ENCODE measurements at regions not wholly inside any gene's neighbourhood (a gene's known extent, or its start where the extent isn't known, plus 50 kb on each side); places are given as distances from the start of the nearest gene placed in this dataset.

- Histone ChIP-seq H3K79me2 (ENCODE audit: control insufficient read depth, insufficient read depth, low read length, poor library complexity) (no peaks in the 10 kb centered on the region), H3K27me3 (ENCODE audit: insufficient read depth, low read length) (no peaks in the 10 kb centered on the region), H3K4me2 (ENCODE audit: low read length) (no peak overlapping the region), H3K79me1 (ENCODE audit: low read length) (no peaks in the 10 kb centered on the region), H3K4me3 (ENCODE audit: low read depth, low read length) (no peak overlapping the region), H4K91ac (ENCODE audit: low read depth, low read length) (no peak overlapping the region), H4K8ac (ENCODE audit: low read depth, low read length) (no peak overlapping the region), H3K18ac (ENCODE audit: low read length) (no peak overlapping the region), H3K36me3 (ENCODE audit: control insufficient read depth in 1 of 2, insufficient read depth in 2 of 2, low read length in 2 of 2) (no peaks in the 10 kb centered on the region), H2BK12ac (ENCODE audit: low read length) (no peak overlapping the region), H2AFZ (ENCODE audit: insufficient read depth, low read length, poor library complexity) (no peak overlapping the region), H3K4ac (ENCODE audit: low read depth, low read length) (no peak overlapping the region), H2BK120ac (ENCODE audit: insufficient read depth, low read length, poor library complexity) (no peak overlapping the region), H3K9ac (ENCODE audit: low read length) (no peak overlapping the region), H3K27ac (ENCODE audit: low read depth, low read length) (no peak overlapping the region), H3K14ac (ENCODE audit: low read length) (no peak overlapping the region), H4K12ac (ENCODE audit: low read depth, low read length) (no peak overlapping the region), H3K23ac (ENCODE audit: low read length) (no peak overlapping the region), H2AK5ac (ENCODE audit: low read length) (no peak overlapping the region), H2BK5ac (ENCODE audit: low read depth, low read length, poor library complexity) (no peak overlapping the region), H3K9me3 (ENCODE audit: insufficient read depth, low read depth, low read length) (no peaks in the 10 kb centered on the region), H3K4me1 (ENCODE audit: control insufficient read depth in 1 of 2, insufficient read depth in 2 of 2, low read length in 2 of 2) (no peaks in the 10 kb centered on the region)
- no CpG with 5 or more reads among the region's 2 CpGs for WGBS (ENCODE audit: extremely low coverage, insufficient coverage, insufficient read length)
- no peak for DNase-seq
Observed at GRCh38 chr11:28596816-28597215, 488.6 kb downstream of the METTL15 start.

GRCh38 chr11:28592141-28592540 is 484.0 kb downstream of the METTL15 start:
- Histone ChIP-seq H3K9me3 (ENCODE audit: insufficient read depth, low read depth, low read length) (no peaks in the 10 kb centered on the region), H3K9ac (ENCODE audit: low read length) (no peak overlapping the region), H3K4me2 (ENCODE audit: low read length) (no peak overlapping the region), H2AK5ac (ENCODE audit: low read length) (no peak overlapping the region), H3K27ac (ENCODE audit: low read depth, low read length) (no peak overlapping the region), H2BK120ac (ENCODE audit: insufficient read depth, low read length, poor library complexity) (no peak overlapping the region), H3K4ac (ENCODE audit: low read depth, low read length) (no peak overlapping the region), H3K79me2 (ENCODE audit: control insufficient read depth, insufficient read depth, low read length, poor library complexity) (no peaks in the 10 kb centered on the region), H2AFZ (ENCODE audit: insufficient read depth, low read length, poor library complexity) (no peak overlapping the region), H4K91ac (ENCODE audit: low read depth, low read length) (no peak overlapping the region), H3K4me1 (ENCODE audit: control insufficient read depth in 1 of 2, insufficient read depth in 2 of 2, low read length in 2 of 2) (no peaks in the 10 kb centered on the region), H2BK12ac (ENCODE audit: low read length) (no peak overlapping the region), H3K36me3 (ENCODE audit: control insufficient read depth in 1 of 2, insufficient read depth in 2 of 2, low read length in 2 of 2) (no peaks in the 10 kb centered on the region), H4K8ac (ENCODE audit: low read depth, low read length) (no peak overlapping the region), H3K14ac (ENCODE audit: low read length) (no peak overlapping the region), H2BK5ac (ENCODE audit: low read depth, low read length, poor library complexity) (no peak overlapping the region), H4K12ac (ENCODE audit: low read depth, low read length) (no peak overlapping the region), H3K4me3 (ENCODE audit: low read depth, low read length) (no peak overlapping the region), H3K23ac (ENCODE audit: low read length) (no peak overlapping the region), H3K18ac (ENCODE audit: low read length) (no peak overlapping the region), H3K27me3 (ENCODE audit: insufficient read depth, low read length) (no peaks in the 10 kb centered on the region), H3K79me1 (ENCODE audit: low read length) (no peaks in the 10 kb centered on the region)
- DNase-seq, result peak; percentile 18 to 63

- Histone ChIP-seq H3K14ac (ENCODE audit: low read length) (no peak overlapping the region), H3K23ac (ENCODE audit: low read length) (no peak overlapping the region), H3K4me3 (ENCODE audit: low read depth, low read length) (no peak overlapping the region), H4K91ac (ENCODE audit: low read depth, low read length) (no peak overlapping the region), H3K9me3 (ENCODE audit: insufficient read depth, low read depth, low read length) (no peaks in the 10 kb centered on the region), H2BK120ac (ENCODE audit: insufficient read depth, low read length, poor library complexity) (no peak overlapping the region), H4K8ac (ENCODE audit: low read depth, low read length) (no peak overlapping the region), H2AFZ (ENCODE audit: insufficient read depth, low read length, poor library complexity) (no peak overlapping the region), H3K18ac (ENCODE audit: low read length) (no peak overlapping the region), H3K27me3 (ENCODE audit: insufficient read depth, low read length) (no peaks in the 10 kb centered on the region), H2BK12ac (ENCODE audit: low read length) (no peak overlapping the region), H3K27ac (ENCODE audit: low read depth, low read length) (no peak overlapping the region), H3K79me1 (ENCODE audit: low read length) (no peaks in the 10 kb centered on the region), H4K12ac (ENCODE audit: low read depth, low read length) (no peak overlapping the region), H2BK5ac (ENCODE audit: low read depth, low read length, poor library complexity) (no peak overlapping the region), H3K79me2 (ENCODE audit: control insufficient read depth, insufficient read depth, low read length, poor library complexity) (no peaks in the 10 kb centered on the region), H3K4me1 (ENCODE audit: control insufficient read depth in 1 of 2, insufficient read depth in 2 of 2, low read length in 2 of 2) (no peaks in the 10 kb centered on the region), H2AK5ac (ENCODE audit: low read length) (no peak overlapping the region), H3K4ac (ENCODE audit: low read depth, low read length) (no peak overlapping the region), H3K9ac (ENCODE audit: low read length) (no peak overlapping the region), H3K36me3 (ENCODE audit: control insufficient read depth in 1 of 2, insufficient read depth in 2 of 2, low read length in 2 of 2) (no peaks in the 10 kb centered on the region), H3K4me2 (ENCODE audit: low read length) (no peak overlapping the region)
- no peak for DNase-seq
Observed at GRCh38 chr11:28584992-28585391, 476.8 kb downstream of the METTL15 start.

DNA sequence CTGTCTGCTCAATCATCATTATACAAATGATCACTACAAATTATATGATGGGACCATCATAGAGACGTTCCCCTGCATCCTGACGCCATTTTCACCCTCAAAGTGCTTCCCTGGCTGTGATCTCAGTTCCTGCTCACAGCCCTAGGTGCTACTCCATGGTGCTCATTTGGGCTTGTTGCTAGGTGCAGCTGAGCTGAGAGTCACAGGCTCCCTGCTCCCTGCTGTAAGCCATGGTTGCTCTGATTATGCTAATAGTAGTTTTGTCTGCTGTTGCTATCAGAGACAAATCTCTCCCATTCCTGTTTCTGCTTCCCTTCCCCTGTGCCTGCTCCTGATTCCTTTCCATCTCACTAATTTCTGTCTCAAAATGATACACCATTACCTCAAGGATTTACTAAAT is 474.3 kb downstream of the METTL15 start:
- H2BK5ac ChIP-seq (ENCODE audit: low read depth, low read length, poor library complexity), result no peak overlapping the region
- H4K8ac ChIP-seq (ENCODE audit: low read depth, low read length), result no peak overlapping the region
- no peak overlapping the region for H3K4me3 ChIP-seq (ENCODE audit: low read depth, low read length)
- no peak overlapping the region for H3K14ac ChIP-seq (ENCODE audit: low read length)
- H3K27ac ChIP-seq (ENCODE audit: low read depth, low read length), result no peak overlapping the region
- no CpG with 5 or more reads among the region's 2 CpGs for WGBS (ENCODE audit: extremely low coverage, insufficient coverage, insufficient read length)
- no peaks in the 10 kb centered on the region for H3K9me3 ChIP-seq (ENCODE audit: insufficient read depth, low read depth, low read length)
- H3K9ac ChIP-seq (ENCODE audit: low read length), result no peak overlapping the region
- no peak overlapping the region for H3K23ac ChIP-seq (ENCODE audit: low read length)
- H2AK5ac ChIP-seq (ENCODE audit: low read length), result no peak overlapping the region
- H3K4me2 ChIP-seq (ENCODE audit: low read length), result no peak overlapping the region
- H2BK12ac ChIP-seq (ENCODE audit: low read length), result no peak overlapping the region
- H3K36me3 ChIP-seq (ENCODE audit: control insufficient read depth in 1 of 2, insufficient read depth in 2 of 2, low read length in 2 of 2), result no peaks in the 10 kb centered on the region
- H3K79me1 ChIP-seq (ENCODE audit: low read length), result no peaks in the 10 kb centered on the region
- H4K12ac ChIP-seq (ENCODE audit: low read depth, low read length), result no peak overlapping the region
- H3K4ac ChIP-seq (ENCODE audit: low read depth, low read length), result no peak overlapping the region
- no peaks in the 10 kb centered on the region for H3K27me3 ChIP-seq (ENCODE audit: insufficient read depth, low read length)
- DNase-seq, result no peak
- no peak overlapping the region for H2AFZ ChIP-seq (ENCODE audit: insufficient read depth, low read length, poor library complexity)
- H2BK120ac ChIP-seq (ENCODE audit: insufficient read depth, low read length, poor library complexity), result no peak overlapping the region
- no peak overlapping the region for H4K91ac ChIP-seq (ENCODE audit: low read depth, low read length)
- no peak overlapping the region for H3K18ac ChIP-seq (ENCODE audit: low read length)
- H3K4me1 ChIP-seq (ENCODE audit: control insufficient read depth in 1 of 2, insufficient read depth in 2 of 2, low read length in 2 of 2), result no peaks in the 10 kb centered on the region
- H3K79me2 ChIP-seq (ENCODE audit: control insufficient read depth, insufficient read depth, low read length, poor library complexity), result no peaks in the 10 kb centered on the region

Measured in trophoblast cell (in vitro differentiated cells and primary cell).